HEK293 (cell line): ENCODE measurements at regions not wholly inside any gene's neighbourhood (a gene's known extent, or its start where the extent isn't known, plus 50 kb on each side); places are given as distances from the start of the nearest gene placed in this dataset.

Experiments used
- ZFP69B ChIP-seq: fragments of 450-650 bp; formaldehyde crosslinking; IDR thresholded peaks from 2 replicates; pipeline ENCODE4 v1.5.1; 2016; ENCODE audit warnings: missing biosample characterization, missing genetic modification characterization
- ZIC2 ChIP-seq: fragments of 450-650 bp; formaldehyde crosslinking; IDR thresholded peaks from 2 replicates; pipeline ENCODE4 v1.5.1; 2016; ENCODE audit warnings: missing biosample characterization, missing genetic modification characterization
- ZNF138 ChIP-seq: fragments of 450-650 bp; formaldehyde crosslinking; IDR thresholded peaks from 2 replicates; pipeline ENCODE4 v1.5.1; 2016; ENCODE audit warnings: missing biosample characterization, missing genetic modification characterization, borderline replicate concordance
- ZNF585B ChIP-seq: fragments of 450-650 bp; formaldehyde crosslinking; IDR thresholded peaks from 2 replicates; pipeline ENCODE4 v1.5.1; 2016; ENCODE audit warnings: missing biosample characterization, missing genetic modification characterization
- ZNF629 ChIP-seq: fragments of 450-650 bp; formaldehyde crosslinking; IDR thresholded peaks from 2 replicates; pipeline ENCODE4 v1.5.1; 2017; ENCODE audit warnings: missing biosample characterization, missing genetic modification characterization
- ZNF707 ChIP-seq: fragments of 450-650 bp; formaldehyde crosslinking; IDR thresholded peaks from 2 replicates; pipeline ENCODE4 v1.5.1; 2016; ENCODE audit warnings: missing biosample characterization, missing genetic modification characterization
- ZNF768 ChIP-seq: fragments of 450-650 bp; formaldehyde crosslinking; IDR thresholded peaks from 2 replicates; pipeline ENCODE4 v1.5.1; 2018; ENCODE audit warnings: missing biosample characterization, mild to moderate bottlenecking, missing genetic modification characterization
- TF ChIP-seq, protein P1 (sequence below): fragments of 450-650 bp; formaldehyde crosslinking; IDR thresholded peaks from 2 replicates; pipeline ENCODE4 v1.5.1; 2016; ENCODE audit warnings: missing biosample characterization, missing genetic modification characterization, low read depth
- TF ChIP-seq, protein P2 (sequence below): fragments of 450-650 bp; formaldehyde crosslinking; IDR thresholded peaks from 2 replicates; pipeline ENCODE4 v1.5.1; 2016; ENCODE audit warnings: missing biosample characterization, missing genetic modification characterization
- TF ChIP-seq, protein P3 (sequence below): fragments of 450-650 bp; formaldehyde crosslinking; IDR thresholded peaks from 2 replicates; pipeline ENCODE4 v1.5.1; 2016; ENCODE audit warnings: missing biosample characterization, missing genetic modification characterization

DNA sequence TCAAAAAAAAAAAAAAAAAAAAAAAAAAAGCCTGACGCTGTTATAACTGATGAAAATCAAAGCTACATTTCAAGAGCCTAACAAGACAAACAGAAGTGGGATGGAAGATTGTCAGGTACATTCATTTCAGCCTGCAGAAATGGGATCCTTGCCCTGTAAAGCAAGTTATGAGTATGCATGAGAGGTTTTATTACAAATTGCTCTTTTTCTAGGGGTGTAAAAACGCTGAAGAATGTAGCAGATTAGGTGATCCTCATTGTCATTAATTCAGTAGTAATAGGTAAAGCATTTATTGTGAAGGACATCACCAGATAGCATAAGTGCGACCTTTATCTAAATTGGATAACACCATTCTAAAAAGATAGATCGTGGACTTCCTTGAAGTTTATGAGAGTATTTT lies 208.3 kb downstream of the KCNJ2 start:
- TF ChIP-seq, protein P1, sequence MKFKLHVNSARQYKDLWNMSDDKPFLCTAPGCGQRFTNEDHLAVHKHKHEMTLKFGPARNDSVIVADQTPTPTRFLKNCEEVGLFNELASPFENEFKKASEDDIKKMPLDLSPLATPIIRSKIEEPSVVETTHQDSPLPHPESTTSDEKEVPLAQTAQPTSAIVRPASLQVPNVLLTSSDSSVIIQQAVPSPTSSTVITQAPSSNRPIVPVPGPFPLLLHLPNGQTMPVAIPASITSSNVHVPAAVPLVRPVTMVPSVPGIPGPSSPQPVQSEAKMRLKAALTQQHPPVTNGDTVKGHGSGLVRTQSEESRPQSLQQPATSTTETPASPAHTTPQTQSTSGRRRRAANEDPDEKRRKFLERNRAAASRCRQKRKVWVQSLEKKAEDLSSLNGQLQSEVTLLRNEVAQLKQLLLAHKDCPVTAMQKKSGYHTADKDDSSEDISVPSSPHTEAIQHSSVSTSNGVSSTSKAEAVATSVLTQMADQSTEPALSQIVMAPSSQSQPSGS (tag by site-specific recombination) = no peak
- TF ChIP-seq ZNF138 (tag by site-specific recombination) = no peak
- TF ChIP-seq, protein P2, sequence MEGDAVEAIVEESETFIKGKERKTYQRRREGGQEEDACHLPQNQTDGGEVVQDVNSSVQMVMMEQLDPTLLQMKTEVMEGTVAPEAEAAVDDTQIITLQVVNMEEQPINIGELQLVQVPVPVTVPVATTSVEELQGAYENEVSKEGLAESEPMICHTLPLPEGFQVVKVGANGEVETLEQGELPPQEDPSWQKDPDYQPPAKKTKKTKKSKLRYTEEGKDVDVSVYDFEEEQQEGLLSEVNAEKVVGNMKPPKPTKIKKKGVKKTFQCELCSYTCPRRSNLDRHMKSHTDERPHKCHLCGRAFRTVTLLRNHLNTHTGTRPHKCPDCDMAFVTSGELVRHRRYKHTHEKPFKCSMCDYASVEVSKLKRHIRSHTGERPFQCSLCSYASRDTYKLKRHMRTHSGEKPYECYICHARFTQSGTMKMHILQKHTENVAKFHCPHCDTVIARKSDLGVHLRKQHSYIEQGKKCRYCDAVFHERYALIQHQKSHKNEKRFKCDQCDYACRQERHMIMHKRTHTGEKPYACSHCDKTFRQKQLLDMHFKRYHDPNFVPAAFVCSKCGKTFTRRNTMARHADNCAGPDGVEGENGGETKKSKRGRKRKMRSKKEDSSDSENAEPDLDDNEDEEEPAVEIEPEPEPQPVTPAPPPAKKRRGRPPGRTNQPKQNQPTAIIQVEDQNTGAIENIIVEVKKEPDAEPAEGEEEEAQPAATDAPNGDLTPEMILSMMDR (tag by site-specific recombination) = no peak
- no peak for TF ChIP-seq ZIC2 (tag by site-specific recombination)
- no peak for TF ChIP-seq ZNF707 (tag by site-specific recombination)
- no peak for TF ChIP-seq ZNF768
- TF ChIP-seq, protein P3, sequence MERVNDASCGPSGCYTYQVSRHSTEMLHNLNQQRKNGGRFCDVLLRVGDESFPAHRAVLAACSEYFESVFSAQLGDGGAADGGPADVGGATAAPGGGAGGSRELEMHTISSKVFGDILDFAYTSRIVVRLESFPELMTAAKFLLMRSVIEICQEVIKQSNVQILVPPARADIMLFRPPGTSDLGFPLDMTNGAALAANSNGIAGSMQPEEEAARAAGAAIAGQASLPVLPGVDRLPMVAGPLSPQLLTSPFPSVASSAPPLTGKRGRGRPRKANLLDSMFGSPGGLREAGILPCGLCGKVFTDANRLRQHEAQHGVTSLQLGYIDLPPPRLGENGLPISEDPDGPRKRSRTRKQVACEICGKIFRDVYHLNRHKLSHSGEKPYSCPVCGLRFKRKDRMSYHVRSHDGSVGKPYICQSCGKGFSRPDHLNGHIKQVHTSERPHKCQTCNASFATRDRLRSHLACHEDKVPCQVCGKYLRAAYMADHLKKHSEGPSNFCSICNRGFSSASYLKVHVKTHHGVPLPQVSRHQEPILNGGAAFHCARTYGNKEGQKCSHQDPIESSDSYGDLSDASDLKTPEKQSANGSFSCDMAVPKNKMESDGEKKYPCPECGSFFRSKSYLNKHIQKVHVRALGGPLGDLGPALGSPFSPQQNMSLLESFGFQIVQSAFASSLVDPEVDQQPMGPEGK (tag by site-specific recombination) = no peak
- no peak for TF ChIP-seq ZNF629
- no peak for TF ChIP-seq ZFP69B
- TF ChIP-seq ZNF585B (tag by site-specific recombination) = no peak
